Muscle of arm (tissue), 1 donor: ENCODE measurements at regions not wholly inside any gene's neighbourhood (a gene's known extent, or its start where the extent isn't known, plus 50 kb on each side); places are given as distances from the start of the nearest gene placed in this dataset.

Experiments used
- DNase-seq: peaks from one replicate; pipeline ENCODE4 v3.0.0-alpha.2; 2013

GRCh38 chr2:41909584-41909983 lies 138.2 kb upstream of the PKDCC start:
- no peak for DNase-seq

GRCh38 chr2:41910126-41910525 lies 137.7 kb upstream of the PKDCC start:
- DNase-seq: no peak

- DNase-seq: no peak
Observed at GRCh38 chr2:41911033-41911432, 136.8 kb upstream of the PKDCC start.

- DNase-seq: no peak
Observed at GRCh38 chr2:41912337-41912736, 135.5 kb upstream of the PKDCC start.

- DNase-seq: no peak
Observed at GRCh38 chr2:41912776-41913175, 135.0 kb upstream of the PKDCC start.

- DNase-seq: no peak
Observed at GRCh38 chr2:41913311-41913710, 134.5 kb upstream of the PKDCC start.

GRCh38 chr2:41913921-41914609 lies 133.8 kb upstream of the PKDCC start:
- no peak for DNase-seq

- no peak for DNase-seq
Observed at GRCh38 chr2:41914936-41915335, 132.9 kb upstream of the PKDCC start.

GRCh38 chr2:41916177-41916576 lies 131.6 kb upstream of the PKDCC start:
- DNase-seq: no peak

GRCh38 chr2:41917587-41917986 lies 130.2 kb upstream of the PKDCC start:
- DNase-seq: no peak

- no peak for DNase-seq
Observed at GRCh38 chr2:41919135-41919534, 128.7 kb upstream of the PKDCC start.

- no peak for DNase-seq
Observed at GRCh38 chr2:41920181-41920580, 127.6 kb upstream of the PKDCC start.

GRCh38 chr2:41920812-41921211 lies 127.0 kb upstream of the PKDCC start:
- DNase-seq: no peak

- DNase-seq: no peak
Observed at GRCh38 chr2:41922177-41922576, 125.6 kb upstream of the PKDCC start.

GRCh38 chr2:41923156-41923786 lies 124.5 kb upstream of the PKDCC start:
- no peak for DNase-seq

- no peak for DNase-seq
Observed at GRCh38 chr2:41924024-41924423, 123.8 kb upstream of the PKDCC start.

- DNase-seq: no peak
Observed at GRCh38 chr2:41924709-41925408, 123.0 kb upstream of the PKDCC start.

GRCh38 chr2:41925712-41926111 lies 122.1 kb upstream of the PKDCC start:
- DNase-seq: no peak

- no peak for DNase-seq
Observed at GRCh38 chr2:41926614-41927580, 120.9 kb upstream of the PKDCC start.

GRCh38 chr2:41927581-41928264 lies 120.1 kb upstream of the PKDCC start:
- DNase-seq: no peak

GRCh38 chr2:41928526-41928925 lies 119.3 kb upstream of the PKDCC start:
- no peak for DNase-seq
